T1000 (cell line): ENCODE measurements at regions not wholly inside any gene's neighbourhood (a gene's known extent, or its start where the extent isn't known, plus 50 kb on each side); places are given as distances from the start of the nearest gene placed in this dataset.

Source experiments
- DNase-seq: peaks from one replicate; lab custom pipeline; 2025; ENCODE audit warnings: mixed read lengths; lab: John Stamatoyannopoulos, UW

DNA sequence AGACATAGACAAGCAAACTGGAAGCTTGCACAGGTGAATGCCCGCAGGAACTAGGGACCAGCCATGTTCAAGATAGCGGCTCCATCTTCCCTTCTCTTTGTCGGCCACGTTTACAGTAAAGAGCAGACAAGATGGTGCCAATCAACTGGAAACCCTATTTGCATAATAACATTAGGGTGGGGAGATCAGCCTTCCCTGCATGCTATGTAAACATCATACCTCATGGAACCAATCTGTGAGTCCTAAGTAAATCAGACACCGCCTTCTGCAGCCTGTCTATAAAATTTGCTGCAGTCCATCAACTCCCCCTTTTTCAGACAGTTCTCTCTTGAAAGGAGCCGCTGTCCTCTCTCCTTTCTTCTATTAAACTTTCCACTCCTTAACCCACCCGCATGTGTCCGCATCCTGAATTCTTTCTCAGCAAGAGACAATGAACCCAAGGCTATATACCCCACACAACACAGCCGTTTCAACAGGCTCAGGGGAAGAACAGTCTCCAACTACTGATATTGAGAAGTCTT is 384.4 kb downstream of the EIPR1 start:
- no peak for DNase-seq

GRCh38 chr2:2992634-2993033 is 385.0 kb downstream of the EIPR1 start:
- DNase-seq, result no peak

- no peak for DNase-seq
Measured at GRCh38 chr2:2985020-2985419, 392.6 kb downstream of the EIPR1 start.

- DNase-seq, result no peak
Measured at GRCh38 chr2:2981000-2981399, 396.6 kb downstream of the EIPR1 start.

DNA sequence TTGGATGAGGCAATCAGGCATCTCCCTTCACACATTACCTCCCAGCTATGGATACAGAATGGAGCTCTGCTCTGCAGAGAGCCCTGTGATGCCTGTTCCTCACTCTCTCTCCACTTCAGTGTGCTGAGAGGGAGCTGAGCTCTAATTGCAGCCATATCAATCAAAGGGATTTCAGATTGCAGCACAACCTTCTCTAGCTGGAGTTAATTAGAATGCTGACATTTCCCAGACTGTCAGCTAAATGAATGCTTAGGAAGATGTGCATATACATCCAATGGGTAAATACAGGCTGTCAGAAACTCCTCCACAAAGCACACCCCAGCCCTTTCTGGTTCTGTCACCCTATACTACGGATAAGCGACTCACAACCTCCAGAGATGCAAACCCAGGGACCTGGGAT is 402.6 kb downstream of the EIPR1 start:
- DNase-seq, result no peak

DNA sequence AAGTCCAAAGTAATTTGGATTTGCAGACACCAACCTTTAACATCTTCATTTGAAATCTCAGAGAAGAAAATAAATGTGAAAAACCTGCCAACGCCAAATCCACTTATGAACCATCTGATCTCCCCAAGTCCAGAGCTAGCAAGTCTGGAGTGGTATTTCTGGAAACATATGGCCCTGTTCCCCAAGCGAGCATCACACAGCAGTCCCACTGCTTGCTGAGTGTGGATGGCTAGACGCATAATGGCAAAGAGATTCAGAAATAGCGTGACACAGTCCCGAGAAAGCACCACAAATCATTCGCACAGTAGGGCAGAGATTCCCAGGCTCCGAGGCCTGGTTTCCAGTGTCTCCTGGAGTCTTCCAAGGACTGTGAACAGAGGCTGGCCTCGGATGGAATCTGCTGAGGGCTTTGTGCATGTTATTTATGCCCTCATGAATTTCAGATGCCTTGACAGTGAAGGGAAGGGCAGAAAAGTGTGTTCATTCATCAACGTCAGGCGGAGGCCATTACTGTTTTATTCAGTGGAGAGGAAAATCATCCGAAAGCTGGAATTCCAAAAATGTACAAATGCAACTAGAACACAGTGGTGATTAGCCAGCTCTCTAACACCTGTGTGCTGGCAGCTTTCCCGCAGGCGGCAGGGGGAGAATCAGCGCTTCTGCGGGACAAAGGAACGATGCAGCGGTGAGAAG is 417.0 kb downstream of the EIPR1 start:
- no peak for DNase-seq

- no peak for DNase-seq
Measured at GRCh38 chr2:2950403-2950952, 427.1 kb downstream of the EIPR1 start.

GRCh38 chr2:2947406-2947805 is 430.2 kb downstream of the EIPR1 start:
- DNase-seq, result no peak

DNA sequence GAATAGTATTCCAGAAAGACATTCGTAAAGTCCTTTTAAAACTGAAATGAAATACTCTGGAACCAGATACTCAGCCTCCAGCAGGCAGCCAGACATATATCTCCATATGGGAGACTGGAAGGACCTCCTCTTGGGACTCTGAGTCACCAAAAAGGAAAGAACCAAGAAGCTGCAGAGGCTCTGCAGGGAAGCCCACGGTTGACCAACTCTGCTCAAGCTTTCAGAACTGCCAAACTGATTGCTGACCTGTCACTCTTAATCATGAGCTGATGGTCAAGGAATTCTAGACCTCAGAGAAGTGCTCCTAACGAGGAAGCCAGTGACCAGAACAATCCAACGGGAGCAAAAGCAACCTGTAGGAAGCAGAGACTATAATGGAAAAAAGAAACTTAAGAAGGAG is 434.7 kb downstream of the EIPR1 start:
- no peak for DNase-seq

- DNase-seq, result no peak
Measured at GRCh38 chr2:2942225-2942624, 435.4 kb downstream of the EIPR1 start.

DNA sequence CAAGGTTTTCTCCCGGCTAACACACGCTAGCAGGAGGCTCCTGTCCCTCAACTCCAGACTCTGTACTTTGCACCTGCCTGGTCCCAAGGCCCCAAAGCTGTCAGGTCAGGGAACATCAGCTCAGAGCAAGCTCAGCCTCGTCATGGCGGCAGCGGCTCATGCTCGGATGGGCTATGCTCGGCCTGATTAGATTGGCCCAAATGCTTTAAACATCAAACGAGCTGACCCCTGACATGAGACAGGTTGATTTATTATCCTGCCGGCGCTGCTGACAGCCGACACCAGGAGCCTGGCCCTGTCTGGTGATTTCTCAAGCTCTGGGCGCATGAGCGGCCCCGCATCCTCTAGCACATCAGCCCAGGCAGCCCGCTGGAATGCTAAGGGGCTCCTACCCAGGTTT is 436.4 kb downstream of the EIPR1 start:
- DNase-seq, result no peak

DNA sequence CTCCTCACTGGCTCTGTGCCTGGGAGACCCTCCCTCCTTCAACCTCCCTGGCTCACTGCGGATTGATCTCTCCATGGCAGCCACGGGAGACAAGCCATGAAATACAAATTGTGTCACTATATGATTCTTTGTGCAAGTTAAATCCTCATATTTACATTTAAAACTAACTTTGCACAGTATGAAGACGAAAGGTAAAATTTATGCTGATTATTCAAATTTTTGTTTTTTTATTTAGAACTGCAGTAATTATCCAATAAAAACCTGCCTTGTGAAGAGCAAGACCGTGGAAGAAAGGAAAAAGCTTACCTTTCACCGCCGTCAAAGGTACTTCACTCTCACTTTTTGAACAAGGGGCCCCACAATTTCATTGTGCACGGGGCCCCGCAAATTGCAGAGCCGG is 436.9 kb downstream of the EIPR1 start:
- no peak for DNase-seq

DNA sequence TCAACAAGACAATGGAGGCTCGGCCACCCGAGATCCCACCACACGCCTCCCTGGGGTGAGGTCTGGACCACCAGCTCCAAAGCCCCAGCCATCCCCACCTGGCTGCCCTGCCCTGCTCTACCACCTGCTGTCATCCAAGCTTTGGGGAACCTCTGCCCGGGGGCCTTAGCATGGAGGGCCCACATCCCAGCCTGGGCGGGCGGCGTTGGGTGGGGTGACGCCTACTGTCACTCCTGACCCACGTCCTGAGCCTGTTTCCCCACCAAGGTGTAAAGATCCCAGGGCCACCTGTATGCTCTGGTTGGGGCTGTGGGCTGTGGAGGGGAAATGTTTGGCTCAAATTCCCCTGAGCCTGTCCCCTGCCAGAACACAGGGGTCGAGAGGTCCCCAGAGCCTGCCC is 437.6 kb downstream of the EIPR1 start:
- DNase-seq, result no peak

DNA sequence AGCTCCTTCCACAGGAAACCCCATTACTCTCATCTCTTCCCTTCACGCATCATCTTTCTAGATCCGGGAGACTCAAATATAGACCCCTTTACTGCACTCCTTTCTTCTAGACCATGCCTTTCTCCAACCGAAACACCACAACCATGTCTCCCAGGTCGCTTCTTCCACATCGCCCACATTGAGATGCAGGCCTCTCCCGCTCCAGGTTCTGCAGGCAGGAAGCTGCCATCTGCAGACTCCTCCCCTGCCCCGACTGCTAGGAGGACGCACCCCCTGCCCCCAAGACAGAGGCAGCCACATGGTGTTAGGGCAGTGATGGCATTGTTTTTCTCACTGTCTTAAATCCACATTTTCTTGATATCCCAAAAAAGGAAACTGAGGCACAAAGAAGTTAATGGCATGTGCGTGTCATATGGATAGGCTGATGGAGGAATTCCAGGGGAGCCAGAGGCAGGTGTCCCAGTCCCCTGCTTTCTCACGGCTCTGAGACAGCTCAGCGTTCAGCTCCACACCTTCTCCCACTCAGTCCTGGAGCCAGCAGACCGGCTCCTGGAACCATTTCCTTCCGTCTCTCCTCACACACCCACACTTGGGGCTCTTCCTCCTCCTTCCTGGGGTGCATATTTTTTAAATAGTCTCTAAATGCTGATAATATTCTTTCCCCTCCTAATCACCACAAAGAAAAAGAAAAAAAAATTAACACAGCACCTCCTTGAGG is 438.4 kb downstream of the EIPR1 start:
- DNase-seq, result no peak

GRCh38 chr2:2938481-2938880 is 439.1 kb downstream of the EIPR1 start:
- no peak for DNase-seq

DNA sequence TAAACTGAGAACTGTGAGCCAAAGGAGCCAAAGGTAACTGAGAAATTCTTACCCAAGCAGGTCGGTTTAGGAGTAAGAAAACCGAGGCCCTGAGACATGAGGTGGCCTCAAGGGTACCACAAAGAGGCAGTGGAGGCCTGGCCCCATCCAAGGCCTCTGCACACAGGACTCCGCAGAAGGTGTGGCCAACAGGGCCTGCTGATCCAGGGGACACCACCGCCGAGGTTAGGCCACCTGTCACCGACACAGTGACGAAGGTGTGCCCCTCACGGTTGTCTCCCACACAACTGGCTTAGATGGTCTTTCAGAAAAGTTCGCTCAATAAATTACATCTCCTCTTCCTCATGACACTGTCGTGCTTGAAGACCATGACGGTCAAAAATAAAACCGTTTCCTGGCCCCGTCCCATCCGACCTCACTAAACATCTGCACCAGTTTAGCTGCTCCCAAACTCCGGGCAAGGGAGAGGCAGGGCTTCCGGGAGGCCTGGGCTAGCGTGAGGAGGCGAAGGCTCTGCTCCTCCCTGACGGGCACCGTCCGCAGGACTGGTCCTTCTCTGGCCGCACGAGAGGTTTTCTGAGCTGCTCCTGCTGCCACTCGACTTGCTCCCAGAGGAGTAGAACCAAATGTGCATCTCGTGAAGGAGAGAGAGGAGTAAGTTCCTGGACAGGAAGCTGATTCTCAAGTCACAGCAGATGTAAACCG is 442.0 kb downstream of the EIPR1 start:
- no peak for DNase-seq

DNA sequence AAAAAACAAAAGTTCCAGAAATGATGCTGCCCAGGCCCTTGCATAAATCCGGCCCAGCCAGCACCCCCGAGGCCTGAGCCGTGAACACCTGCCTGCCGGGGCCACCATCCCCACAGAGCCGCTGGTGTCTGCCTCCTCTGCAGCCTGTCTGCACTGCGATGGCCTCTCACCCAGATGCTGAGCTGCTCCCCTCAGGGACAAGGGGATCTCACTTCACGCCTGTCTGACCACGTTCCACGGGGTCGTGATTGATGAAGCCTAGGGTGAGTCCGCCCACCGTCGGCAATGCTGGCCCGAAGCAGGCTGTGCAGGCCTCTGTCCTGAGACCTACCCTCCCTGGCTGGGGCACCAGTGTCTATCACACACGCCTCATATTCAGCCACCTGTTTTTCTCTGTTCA is 444.2 kb downstream of the EIPR1 start:
- DNase-seq, result no peak

GRCh38 chr2:2932692-2933305 is 444.8 kb downstream of the EIPR1 start:
- no peak for DNase-seq

GRCh38 chr2:2932189-2932588 is 445.4 kb downstream of the EIPR1 start:
- DNase-seq, result no peak

GRCh38 chr2:2931318-2932075 is 446.1 kb downstream of the EIPR1 start:
- DNase-seq, result no peak

- no peak for DNase-seq
Measured at GRCh38 chr2:2930841-2931240, 446.8 kb downstream of the EIPR1 start.

- DNase-seq, result no peak
Measured at GRCh38 chr2:2926858-2927175, 450.8 kb downstream of the EIPR1 start.
